NCI-H1694 (cell line): ENCODE measurements at regions not wholly inside any gene's neighbourhood (a gene's known extent, or its start where the extent isn't known, plus 50 kb on each side); places are given as distances from the start of the nearest gene placed in this dataset.

Source experiments
- DNase-seq: peaks from one replicate; lab custom pipeline; 2025; lab: John Stamatoyannopoulos, UW

- no peak for DNase-seq
Observed at GRCh38 chr2:45337481-45337880, 273.6 kb downstream of the SRBD1 start.

- no peak for DNase-seq
Observed at GRCh38 chr2:45334205-45334604, 276.9 kb downstream of the SRBD1 start.

- no peak for DNase-seq
Observed at GRCh38 chr2:45332567-45332966, 278.5 kb downstream of the SRBD1 start.

GRCh38 chr2:45332094-45332493, 279.0 kb downstream of the SRBD1 start:
- DNase-seq, result no peak

GRCh38 chr2:45331410-45331786, 279.7 kb downstream of the SRBD1 start:
- no peak for DNase-seq

GRCh38 chr2:45330637-45331409, 280.2 kb downstream of the SRBD1 start:
- peak; percentile 50 for DNase-seq

GRCh38 chr2:45330108-45330507, 281.0 kb downstream of the SRBD1 start:
- no peak for DNase-seq

- peak; percentile 16 for DNase-seq
Observed at GRCh38 chr2:45329045-45329677, 281.9 kb downstream of the SRBD1 start.

GRCh38 chr2:45328264-45328870, 282.7 kb downstream of the SRBD1 start:
- DNase-seq, result no peak

GRCh38 chr2:45323344-45323743, 287.7 kb downstream of the SRBD1 start:
- DNase-seq, result no peak

GRCh38 chr2:45320956-45321355, 290.1 kb downstream of the SRBD1 start:
- no peak for DNase-seq

GRCh38 chr2:45319683-45320455, 291.2 kb downstream of the SRBD1 start:
- no peak for DNase-seq

- DNase-seq, result no peak
Observed at GRCh38 chr2:45318686-45319085, 292.4 kb downstream of the SRBD1 start.

- no peak for DNase-seq
Observed at GRCh38 chr2:45316576-45317338, 294.3 kb downstream of the SRBD1 start.

GRCh38 chr2:45315861-45316260, 295.2 kb downstream of the SRBD1 start:
- no peak for DNase-seq

GRCh38 chr2:45312275-45312674, 298.8 kb downstream of the SRBD1 start:
- DNase-seq, result no peak

- DNase-seq, result no peak
Observed at GRCh38 chr2:45311559-45311958, 299.5 kb downstream of the SRBD1 start.

- DNase-seq, result no peak
Observed at GRCh38 chr2:45307147-45307546, 297.9 kb upstream of the SIX2 start.

- no peak for DNase-seq
Observed at GRCh38 chr2:45305599-45305998, 296.3 kb upstream of the SIX2 start.

- no peak for DNase-seq
Observed at GRCh38 chr2:45303417-45304202, 294.4 kb upstream of the SIX2 start.
